ENCODE measurements at regions not wholly inside any gene's neighbourhood (a gene's known extent, or its start where the extent isn't known, plus 50 kb on each side); places are given as distances from the start of the nearest gene placed in this dataset.

DNA sequence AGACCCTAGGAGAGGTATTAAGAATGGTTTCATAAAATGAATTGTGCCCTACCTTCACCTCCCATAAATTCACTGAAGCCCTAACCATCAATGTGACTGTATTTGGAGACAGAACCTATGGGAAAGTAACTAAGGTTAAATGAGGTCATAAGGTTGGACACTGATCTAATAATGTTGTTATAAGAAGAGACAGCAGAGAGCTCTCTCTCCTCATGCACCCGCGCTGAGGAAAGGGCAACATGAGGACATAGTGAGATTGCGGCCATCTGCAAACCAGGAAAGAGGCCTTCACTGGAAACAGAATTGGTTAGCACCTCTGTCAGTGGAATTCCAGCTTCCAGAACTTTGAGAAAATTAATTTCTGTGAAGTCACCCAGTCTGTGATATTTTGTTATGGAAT lies 1396.1 kb upstream of the MIR17HG start:
- no peak overlapping the region for H3K27ac ChIP-seq (ENCODE audit: low read depth, low read length, severe bottlenecking)
- no peak overlapping the region for H3K4me3 ChIP-seq (ENCODE audit: extremely low read depth, insufficient read depth, low read length, poor library complexity, severe bottlenecking)
- no peaks in the 10 kb centered on the region for H3K4me1 ChIP-seq (ENCODE audit: control insufficient read depth, insufficient read depth, low read length, poor library complexity, severe bottlenecking)
- H3K9me3 ChIP-seq (ENCODE audit: control insufficient read depth, low read length), result peaks cover 4% of the 10 kb centered on the region
- no peaks in the 10 kb centered on the region for H3K36me3 ChIP-seq (ENCODE audit: control insufficient read depth, insufficient read depth, low read length)
- WGBS, 2 experiments (ENCODE audit: insufficient coverage in 2 of 2), result 90 to 100% methylated on average over 3 of the region's 3 CpGs

GRCh38 chr13:89953581-89953980 lies 1393.9 kb upstream of the MIR17HG start:
- Histone ChIP-seq H3K9me3 (ENCODE audit: control insufficient read depth, low read length) (peaks cover 4% of the 10 kb centered on the region), H3K27ac (ENCODE audit: low read depth, low read length, severe bottlenecking) (no peak overlapping the region), H3K4me3 (ENCODE audit: extremely low read depth, insufficient read depth, low read length, poor library complexity, severe bottlenecking) (no peak overlapping the region), H3K36me3 (ENCODE audit: control insufficient read depth, insufficient read depth, low read length) (no peaks in the 10 kb centered on the region), H3K4me1 (ENCODE audit: control insufficient read depth, insufficient read depth, low read length, poor library complexity, severe bottlenecking) (no peaks in the 10 kb centered on the region)
- no CpG with 5 or more reads among the region's 3 CpGs for WGBS, 2 experiments (ENCODE audit: insufficient coverage in 2 of 2)

DNA sequence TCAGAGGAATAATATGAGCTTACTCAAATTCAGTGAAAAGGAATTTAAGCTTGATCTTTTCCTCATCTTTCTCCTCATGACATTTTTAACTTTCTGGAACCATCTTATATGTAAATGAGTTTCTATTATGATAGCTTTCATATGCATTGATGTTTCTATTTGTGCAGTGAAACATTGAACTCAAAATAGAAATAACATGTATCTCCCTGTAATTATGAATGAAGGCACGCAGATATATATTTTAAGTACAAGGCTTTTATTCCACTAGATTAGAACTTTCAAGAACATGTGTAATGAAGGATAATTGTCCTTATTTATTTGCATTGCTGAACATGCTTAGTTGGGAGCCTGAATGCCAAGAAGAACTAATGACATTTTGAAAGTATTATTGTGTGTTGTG lies 1391.7 kb upstream of the MIR17HG start:
- no peak overlapping the region for H3K27ac ChIP-seq (ENCODE audit: low read depth, low read length, severe bottlenecking)
- no peak overlapping the region for H3K4me3 ChIP-seq (ENCODE audit: extremely low read depth, insufficient read depth, low read length, poor library complexity, severe bottlenecking)
- no peaks in the 10 kb centered on the region for H3K36me3 ChIP-seq (ENCODE audit: control insufficient read depth, insufficient read depth, low read length)
- no CpG with 5 or more reads among the region's 1 CpG for WGBS, 2 experiments (ENCODE audit: insufficient coverage in 2 of 2)
- no peaks in the 10 kb centered on the region for H3K4me1 ChIP-seq (ENCODE audit: control insufficient read depth, insufficient read depth, low read length, poor library complexity, severe bottlenecking)
- peaks cover 4% of the 10 kb centered on the region for H3K9me3 ChIP-seq (ENCODE audit: control insufficient read depth, low read length)

DNA sequence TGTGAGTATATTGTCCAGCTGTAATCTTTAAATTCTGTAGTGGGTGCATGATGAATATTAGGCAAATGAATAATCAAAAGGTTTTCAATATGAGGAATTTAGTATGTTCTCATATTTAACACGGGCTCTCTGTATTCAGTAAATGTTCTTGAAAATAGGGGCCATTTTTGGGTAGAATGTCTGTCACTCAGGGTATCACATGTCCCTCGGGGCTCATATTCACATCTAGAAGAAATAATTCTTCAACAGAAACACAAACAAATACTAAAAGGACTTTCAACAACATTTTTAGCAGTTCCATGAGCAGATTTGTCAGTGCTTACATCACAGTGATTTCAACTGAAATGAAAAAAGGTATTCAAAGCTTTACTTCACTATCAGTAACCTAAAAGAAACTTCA lies 1388.4 kb upstream of the MIR17HG start:
- 80 to 100% methylated on average over 1 of the region's 2 CpGs for WGBS, 2 experiments (ENCODE audit: insufficient coverage in 2 of 2)
- Histone ChIP-seq H3K27ac (ENCODE audit: low read depth, low read length, severe bottlenecking) (no peak overlapping the region), H3K4me3 (ENCODE audit: extremely low read depth, insufficient read depth, low read length, poor library complexity, severe bottlenecking) (no peak overlapping the region), H3K4me1 (ENCODE audit: control insufficient read depth, insufficient read depth, low read length, poor library complexity, severe bottlenecking) (no peaks in the 10 kb centered on the region), H3K9me3 (ENCODE audit: control insufficient read depth, low read length) (peaks cover 4% of the 10 kb centered on the region), H3K36me3 (ENCODE audit: control insufficient read depth, insufficient read depth, low read length) (no peaks in the 10 kb centered on the region)

GRCh38 chr13:89965252-89965651 lies 1382.2 kb upstream of the MIR17HG start:
- H3K27ac ChIP-seq (ENCODE audit: low read depth, low read length, severe bottlenecking), result no peak overlapping the region
- no CpG with 5 or more reads among the region's 1 CpG for WGBS, 2 experiments (ENCODE audit: insufficient coverage in 2 of 2)

GRCh38 chr13:89966524-89966923 lies 1381.0 kb upstream of the MIR17HG start:
- Histone ChIP-seq H3K4me3 (ENCODE audit: extremely low read depth, insufficient read depth, low read length, poor library complexity, severe bottlenecking) (no peak overlapping the region), H3K27ac (ENCODE audit: low read depth, low read length, severe bottlenecking) (no peak overlapping the region), H3K36me3 (ENCODE audit: control insufficient read depth, insufficient read depth, low read length) (no peaks in the 10 kb centered on the region), H3K9me3 (ENCODE audit: control insufficient read depth, low read length) (no peaks in the 10 kb centered on the region), H3K4me1 (ENCODE audit: control insufficient read depth, insufficient read depth, low read length, poor library complexity, severe bottlenecking) (peaks cover 8% of the 10 kb centered on the region)
- 100% methylated on average over 1 to 4 of the region's 5 CpGs for WGBS, 2 experiments (ENCODE audit: insufficient coverage in 2 of 2)

More at GRCh38 chr13:89965252-89965651, 1382.2 kb upstream of the MIR17HG start:
- no peak overlapping the region for H3K4me3 ChIP-seq (ENCODE audit: extremely low read depth, insufficient read depth, low read length, poor library complexity, severe bottlenecking)
- H3K4me1 ChIP-seq (ENCODE audit: control insufficient read depth, insufficient read depth, low read length, poor library complexity, severe bottlenecking), result peaks cover 3% of the 10 kb centered on the region
- H3K9me3 ChIP-seq (ENCODE audit: control insufficient read depth, low read length), result no peaks in the 10 kb centered on the region
- H3K36me3 ChIP-seq (ENCODE audit: control insufficient read depth, insufficient read depth, low read length), result no peaks in the 10 kb centered on the region

DNA sequence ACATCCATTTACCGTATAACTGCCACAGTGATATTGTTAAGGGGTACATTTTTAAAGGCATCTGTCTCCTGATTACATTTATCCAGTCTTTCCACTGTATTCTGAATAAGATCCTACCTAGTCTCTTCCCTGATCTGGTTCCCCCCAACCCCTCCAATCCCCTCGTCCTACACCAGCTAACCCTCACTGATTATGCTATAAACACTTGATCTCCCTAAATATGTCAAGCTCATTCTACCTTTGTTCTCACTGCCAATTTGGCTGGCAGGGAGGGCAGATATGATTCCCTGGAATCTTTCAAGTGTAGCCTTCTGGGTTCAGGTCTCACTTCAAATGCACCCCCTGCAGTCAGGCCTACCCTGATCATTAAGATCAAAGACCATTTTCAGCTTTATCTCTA lies 1379.8 kb upstream of the MIR17HG start:
- Histone ChIP-seq H3K4me3 (ENCODE audit: extremely low read depth, insufficient read depth, low read length, poor library complexity, severe bottlenecking) (no peak overlapping the region), H3K36me3 (ENCODE audit: control insufficient read depth, insufficient read depth, low read length) (no peaks in the 10 kb centered on the region), H3K4me1 (ENCODE audit: control insufficient read depth, insufficient read depth, low read length, poor library complexity, severe bottlenecking) (peaks cover 8% of the 10 kb centered on the region), H3K9me3 (ENCODE audit: control insufficient read depth, low read length) (no peaks in the 10 kb centered on the region), H3K27ac (ENCODE audit: low read depth, low read length, severe bottlenecking) (no peak overlapping the region)
- 70 to 100% methylated on average over 1 of the region's 2 CpGs for WGBS, 2 experiments (ENCODE audit: insufficient coverage in 2 of 2)

DNA sequence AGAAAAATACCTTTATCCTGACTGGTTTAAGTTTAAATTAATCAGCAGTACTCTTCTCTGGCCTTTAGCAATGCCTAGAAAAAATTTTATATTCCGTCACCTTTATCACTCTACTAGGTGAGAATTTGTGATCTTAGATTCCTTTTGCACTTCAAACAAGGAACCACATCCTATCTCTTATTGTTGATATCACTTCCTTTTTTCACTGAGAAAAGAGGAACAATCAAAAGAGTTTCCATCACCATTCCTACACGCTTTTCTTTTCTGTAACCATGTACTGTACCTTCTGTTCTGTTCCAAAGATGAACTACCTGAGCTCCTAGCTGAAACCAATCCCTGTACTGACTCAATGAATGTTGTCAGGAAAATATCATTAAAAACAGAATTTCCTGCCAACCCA lies 1379.0 kb upstream of the MIR17HG start:
- no peak overlapping the region for H3K27ac ChIP-seq (ENCODE audit: low read depth, low read length, severe bottlenecking)
- H3K4me1 ChIP-seq (ENCODE audit: control insufficient read depth, insufficient read depth, low read length, poor library complexity, severe bottlenecking), result peaks cover 8% of the 10 kb centered on the region
- no peak overlapping the region for H3K4me3 ChIP-seq (ENCODE audit: extremely low read depth, insufficient read depth, low read length, poor library complexity, severe bottlenecking)
- 100% methylated on average over 1 of the region's 2 CpGs; no CpG with 5 or more reads in 1 of the 2 experiments for WGBS, 2 experiments (ENCODE audit: insufficient coverage in 2 of 2)
- H3K36me3 ChIP-seq (ENCODE audit: control insufficient read depth, insufficient read depth, low read length), result no peaks in the 10 kb centered on the region
- H3K9me3 ChIP-seq (ENCODE audit: control insufficient read depth, low read length), result no peaks in the 10 kb centered on the region

DNA sequence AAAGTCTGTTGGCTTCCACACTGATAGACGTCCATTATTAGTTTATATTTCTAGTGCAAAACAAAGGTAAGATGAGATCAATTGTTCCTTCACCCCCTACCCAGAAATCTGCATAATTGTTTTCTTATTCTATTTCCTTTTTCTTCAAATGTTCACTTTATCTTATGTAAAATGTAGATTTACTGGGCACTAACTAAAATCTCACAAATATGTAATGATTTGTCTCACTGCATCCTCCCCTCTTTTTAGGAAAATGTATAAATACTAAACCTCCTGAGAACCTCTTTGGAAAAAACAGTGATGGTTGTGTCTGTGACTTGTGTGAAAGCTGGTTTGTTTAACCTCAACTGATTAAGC lies 1377.2 kb upstream of the MIR17HG start:
- whole genome bisulfite sequencing, 2 experiments (ENCODE audit: insufficient coverage in 2 of 2), result no CpG with 5 or more reads among the region's 1 CpG
- Histone ChIP-seq H3K4me3 (ENCODE audit: extremely low read depth, insufficient read depth, low read length, poor library complexity, severe bottlenecking) (no peak overlapping the region), H3K27ac (ENCODE audit: low read depth, low read length, severe bottlenecking) (no peak overlapping the region), H3K9me3 (ENCODE audit: control insufficient read depth, low read length) (no peaks in the 10 kb centered on the region), H3K36me3 (ENCODE audit: control insufficient read depth, insufficient read depth, low read length) (no peaks in the 10 kb centered on the region), H3K4me1 (ENCODE audit: control insufficient read depth, insufficient read depth, low read length, poor library complexity, severe bottlenecking) (peaks cover 8% of the 10 kb centered on the region)

GRCh38 chr13:89977203-89977602 lies 1370.3 kb upstream of the MIR17HG start:
- H3K4me3 ChIP-seq (ENCODE audit: extremely low read depth, insufficient read depth, low read length, poor library complexity, severe bottlenecking), result no peak overlapping the region
- no peak overlapping the region for H3K27ac ChIP-seq (ENCODE audit: low read depth, low read length, severe bottlenecking)
- 83 to 100% methylated on average over 1 of the region's 3 CpGs for WGBS, 2 experiments (ENCODE audit: insufficient coverage in 2 of 2)
- no peaks in the 10 kb centered on the region for H3K36me3 ChIP-seq (ENCODE audit: control insufficient read depth, insufficient read depth, low read length)
- H3K4me1 ChIP-seq (ENCODE audit: control insufficient read depth, insufficient read depth, low read length, poor library complexity, severe bottlenecking), result no peaks in the 10 kb centered on the region
- no peaks in the 10 kb centered on the region for H3K9me3 ChIP-seq (ENCODE audit: control insufficient read depth, low read length)

- Histone ChIP-seq H3K4me1 (ENCODE audit: control insufficient read depth, insufficient read depth, low read length, poor library complexity, severe bottlenecking) (no peaks in the 10 kb centered on the region), H3K36me3 (ENCODE audit: control insufficient read depth, insufficient read depth, low read length) (no peaks in the 10 kb centered on the region), H3K27ac (ENCODE audit: low read depth, low read length, severe bottlenecking) (no peak overlapping the region), H3K4me3 (ENCODE audit: extremely low read depth, insufficient read depth, low read length, poor library complexity, severe bottlenecking) (no peak overlapping the region), H3K9me3 (ENCODE audit: control insufficient read depth, low read length) (no peaks in the 10 kb centered on the region)
Observed at GRCh38 chr13:89980896-89981295, 1366.6 kb upstream of the MIR17HG start.

Data from mesodermal cell (in vitro differentiated cells).